COLO668 (cell line): ENCODE measurements at regions not wholly inside any gene's neighbourhood (a gene's known extent, or its start where the extent isn't known, plus 50 kb on each side); places are given as distances from the start of the nearest gene placed in this dataset.
"Not testable (repeated sequence)": the region's sequence is repeated elsewhere in the genome, so short reads cannot be mapped to it uniquely, and the experiment has no call there.

ENCODE experiments used
- DNase-seq: peaks from one replicate; lab custom pipeline; 2025; ENCODE audit not compliant: unreplicated experiment; lab: John Stamatoyannopoulos, UW

- DNase-seq, result not testable (repeated sequence)
Measured at GRCh38 chr12:131447636-131448035, 263.3 kb upstream of the SFSWAP start.

GRCh38 chr12:131448254-131448795, 262.6 kb upstream of the SFSWAP start:
- no peak for DNase-seq

GRCh38 chr12:131449027-131449426, 261.9 kb upstream of the SFSWAP start:
- DNase-seq, result no peak

- DNase-seq, result peak; percentile 1
Measured at GRCh38 chr12:131452444-131452860, 258.4 kb upstream of the SFSWAP start.

DNA sequence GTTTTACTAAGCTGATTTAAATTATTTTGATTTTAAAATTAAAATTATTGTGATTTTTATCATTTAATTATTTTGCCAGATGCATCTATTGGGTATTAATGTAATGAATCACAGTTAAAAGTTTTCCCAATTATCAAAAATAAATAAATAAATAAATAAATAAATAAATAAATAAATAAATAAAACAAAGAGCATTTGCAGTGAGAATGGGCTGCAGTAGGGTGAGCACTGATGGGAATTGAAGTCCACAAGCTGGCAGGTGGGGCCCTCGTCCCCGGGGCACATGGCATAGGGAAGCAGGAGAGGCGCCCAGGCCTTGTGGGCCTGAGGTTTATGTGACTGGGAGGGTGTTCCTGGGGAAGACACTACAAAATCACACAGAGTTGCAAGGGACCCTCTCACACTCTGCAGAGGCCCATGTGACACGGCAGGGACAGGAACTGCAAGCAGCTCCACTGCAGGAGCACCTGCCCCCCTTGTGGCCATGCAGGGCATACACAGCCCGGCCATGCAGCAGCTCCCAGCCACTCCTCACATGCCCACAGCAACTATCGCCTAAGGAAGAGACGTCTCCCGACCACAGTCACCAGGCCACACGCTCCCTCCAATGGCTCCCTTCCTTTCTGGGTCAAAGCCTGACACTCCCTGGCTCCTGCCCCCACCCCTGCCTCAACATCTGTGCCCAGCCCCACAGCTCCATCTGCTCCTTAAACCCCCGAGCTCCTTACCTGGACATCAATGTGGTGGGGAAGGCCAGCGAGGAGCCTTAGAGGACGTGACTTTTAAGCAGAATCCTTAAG, 256.3 kb upstream of the SFSWAP start:
- DNase-seq, result peak; percentile 16

DNA sequence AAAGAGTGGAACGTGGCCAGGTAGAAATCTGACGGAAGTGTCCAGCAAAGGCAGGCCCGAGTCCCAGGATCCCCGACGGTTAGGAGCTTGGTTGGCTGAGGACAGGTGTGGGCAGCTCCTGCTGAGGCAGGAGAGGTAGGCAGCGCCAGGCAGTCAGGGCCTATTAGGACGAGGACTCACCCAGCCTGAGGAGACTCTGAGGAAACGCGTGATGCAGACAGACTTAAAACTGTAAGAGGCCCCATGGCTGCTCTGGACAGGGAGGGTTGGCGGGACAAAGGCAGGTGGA, 255.7 kb upstream of the SFSWAP start:
- DNase-seq, result no peak

DNA sequence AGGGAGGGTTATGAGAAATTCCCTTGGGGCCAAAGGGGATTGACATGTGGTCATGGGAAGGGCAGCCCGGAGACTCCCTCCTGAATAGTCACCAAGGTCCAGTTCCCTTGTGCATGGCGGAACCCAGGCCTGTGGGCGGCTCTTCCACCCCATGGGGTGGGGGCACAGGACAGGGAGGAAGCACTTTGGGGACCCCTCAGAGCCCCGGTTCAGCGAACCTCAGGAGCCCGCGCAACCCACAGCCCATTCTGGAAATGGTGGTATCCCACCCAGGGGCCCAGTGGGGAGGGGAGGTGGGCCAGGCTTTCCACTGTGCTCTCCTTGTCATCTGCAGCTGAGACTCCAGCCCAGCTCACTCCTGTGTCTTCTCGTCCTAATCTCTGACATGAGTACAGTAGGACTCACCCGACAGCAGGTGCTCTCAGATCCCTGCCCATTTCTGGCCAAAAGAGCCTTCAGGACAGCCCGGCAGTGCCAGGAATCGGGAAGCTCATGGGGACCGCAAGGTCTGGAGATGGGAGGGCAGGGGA, 255.2 kb upstream of the SFSWAP start:
- no peak for DNase-seq

- no peak for DNase-seq
Measured at GRCh38 chr12:131456301-131457027, 254.4 kb upstream of the SFSWAP start.

DNA sequence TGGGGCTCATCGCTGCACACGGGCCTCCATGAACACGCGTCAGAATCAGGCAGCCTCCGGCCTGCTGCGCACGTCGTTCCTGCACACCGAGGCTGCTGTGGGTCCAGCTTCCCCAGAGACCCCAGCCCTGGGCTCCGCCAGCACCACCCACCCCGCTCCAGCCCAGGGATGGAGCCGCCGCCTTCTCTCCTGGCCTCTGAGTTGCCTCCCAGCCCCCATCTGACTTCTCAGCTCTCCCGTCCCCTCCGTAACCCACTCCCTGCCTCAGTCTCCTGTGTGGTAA, 253.9 kb upstream of the SFSWAP start:
- DNase-seq, result no peak

- DNase-seq, result no peak
Measured at GRCh38 chr12:131457331-131458047, 253.4 kb upstream of the SFSWAP start.

GRCh38 chr12:131458048-131458374, 252.9 kb upstream of the SFSWAP start:
- no peak for DNase-seq

DNA sequence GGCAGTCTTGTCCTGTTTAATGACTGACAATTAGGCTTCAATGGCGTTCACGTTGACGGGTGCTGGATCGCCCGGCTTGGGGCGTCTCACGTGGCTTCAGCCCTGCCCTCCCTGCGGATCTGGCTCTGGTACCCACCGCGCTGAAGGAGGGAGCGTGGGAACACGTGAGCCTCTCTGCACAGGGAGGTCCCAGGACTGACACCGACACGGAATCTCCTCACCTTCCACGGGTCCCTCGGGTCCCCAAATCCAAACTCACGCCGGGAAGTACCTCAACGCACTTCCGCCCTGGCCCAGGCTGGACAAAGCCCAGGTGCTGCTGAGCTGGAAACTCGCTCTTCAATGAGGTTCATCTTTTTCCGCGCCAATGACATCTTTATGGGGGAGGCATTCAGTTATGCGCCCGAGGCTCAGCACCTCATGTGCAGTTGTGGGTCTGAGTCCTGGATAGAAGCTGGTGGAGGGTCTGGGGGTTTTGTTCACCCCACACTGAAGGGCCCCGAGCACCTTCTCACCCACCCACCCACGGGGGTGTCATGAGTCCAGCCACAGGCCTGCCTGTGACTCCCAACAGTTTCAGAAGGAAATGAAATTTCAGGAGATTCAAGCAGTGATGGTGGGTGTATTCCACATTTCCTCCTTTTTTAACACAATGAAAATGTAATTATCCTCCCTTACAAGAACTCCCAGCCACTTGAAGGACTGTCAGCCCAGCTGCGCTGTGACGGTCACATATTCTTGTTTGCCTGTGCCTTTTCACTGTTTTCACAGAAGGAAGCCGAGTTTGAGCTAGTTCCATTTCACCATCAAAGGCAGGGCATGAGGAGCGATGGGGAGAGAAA, 251.7 kb upstream of the SFSWAP start:
- DNase-seq, result no peak

DNA sequence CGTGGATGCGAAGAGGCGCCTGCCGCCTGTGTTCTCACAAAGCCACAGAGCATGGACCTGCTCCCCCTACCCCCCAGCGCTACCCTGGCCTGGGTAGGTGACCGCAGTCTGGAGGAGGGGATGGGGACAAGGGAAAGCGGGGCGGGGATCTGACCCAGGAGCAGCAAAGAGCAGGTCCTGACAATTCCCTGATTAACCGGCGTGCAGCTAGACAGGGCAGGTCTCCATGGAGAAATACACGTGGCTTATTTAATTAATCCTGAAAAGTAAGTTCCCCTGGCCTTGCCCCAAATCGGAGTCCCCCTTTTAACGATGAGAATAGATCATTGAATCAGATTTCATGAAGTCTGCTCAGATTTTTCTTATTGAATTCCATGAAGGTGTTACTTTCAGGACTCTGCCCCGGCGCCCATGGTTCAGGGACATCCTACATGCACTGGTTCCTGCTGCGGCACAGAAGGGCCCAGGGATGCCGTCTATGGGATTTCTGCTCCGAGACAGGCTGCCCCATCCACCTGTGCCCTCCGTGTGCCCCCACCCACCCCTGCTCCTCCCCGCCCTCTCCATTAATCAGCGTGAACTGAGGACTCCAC, 251.0 kb upstream of the SFSWAP start:
- no peak for DNase-seq

- DNase-seq, result no peak
Measured at GRCh38 chr12:131460520-131460919, 250.4 kb upstream of the SFSWAP start.

GRCh38 chr12:131461096-131461495, 249.8 kb upstream of the SFSWAP start:
- no peak for DNase-seq

- DNase-seq, result no peak
Measured at GRCh38 chr12:131463174-131463573, 247.7 kb upstream of the SFSWAP start.

GRCh38 chr12:131464081-131464480, 246.8 kb upstream of the SFSWAP start:
- no peak for DNase-seq

GRCh38 chr12:131466306-131466705, 244.6 kb upstream of the SFSWAP start:
- DNase-seq, result no peak

- no peak for DNase-seq
Measured at GRCh38 chr12:131466932-131467331, 244.0 kb upstream of the SFSWAP start.

DNA sequence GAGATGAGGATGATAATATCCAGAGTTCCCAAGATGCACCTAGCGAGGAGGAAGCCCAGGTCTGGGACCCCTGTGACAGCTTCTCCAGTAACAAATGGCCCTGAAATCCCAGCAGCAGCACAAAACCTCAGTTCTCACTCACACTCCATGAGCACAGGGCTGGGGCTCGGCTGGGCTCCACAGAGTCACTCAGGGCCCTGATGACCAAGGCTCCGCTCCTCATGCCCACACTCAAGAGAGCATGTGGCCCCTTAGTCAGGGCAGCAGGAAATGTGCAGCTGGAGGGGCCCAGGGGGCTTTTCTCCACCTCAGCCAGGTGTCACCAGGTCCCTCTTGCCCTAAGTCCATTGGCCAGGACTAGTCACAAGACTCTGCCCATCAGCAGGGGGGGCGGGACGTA, 242.7 kb upstream of the SFSWAP start:
- DNase-seq, result no peak

DNA sequence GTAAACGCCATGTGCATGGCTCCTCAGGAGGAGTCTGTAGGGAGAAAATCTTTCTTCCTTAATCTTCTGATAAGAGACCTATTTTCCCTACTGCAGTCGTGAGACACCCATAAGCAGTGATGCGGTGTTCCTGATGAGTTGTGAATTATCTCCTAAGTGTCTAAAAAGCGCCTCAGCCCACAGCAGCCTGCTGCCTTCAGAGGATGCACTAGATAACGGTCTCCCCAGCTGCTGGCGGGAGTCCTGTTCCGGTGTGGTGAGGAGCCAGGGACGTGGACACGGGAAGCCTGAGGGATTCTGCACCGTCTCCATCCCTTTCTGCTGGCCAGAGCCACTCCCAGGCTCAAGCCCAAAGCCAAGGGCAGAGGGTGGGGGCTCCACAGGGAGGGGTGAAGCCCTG, 240.9 kb upstream of the SFSWAP start:
- not testable (repeated sequence) for DNase-seq
